GM18909 (cell line): ENCODE measurements at regions not wholly inside any gene's neighbourhood (a gene's known extent, or its start where the extent isn't known, plus 50 kb on each side); places are given as distances from the start of the nearest gene placed in this dataset.

Experiments
- ATAC-seq: cut with Tn5 transposase; IDR thresholded peaks from one replicate; pipeline ENCODE4 v1.9.1; 2021; ENCODE audit warnings: mild to moderate bottlenecking; ENCODE audit not compliant: unreplicated experiment, poor library complexity

DNA sequence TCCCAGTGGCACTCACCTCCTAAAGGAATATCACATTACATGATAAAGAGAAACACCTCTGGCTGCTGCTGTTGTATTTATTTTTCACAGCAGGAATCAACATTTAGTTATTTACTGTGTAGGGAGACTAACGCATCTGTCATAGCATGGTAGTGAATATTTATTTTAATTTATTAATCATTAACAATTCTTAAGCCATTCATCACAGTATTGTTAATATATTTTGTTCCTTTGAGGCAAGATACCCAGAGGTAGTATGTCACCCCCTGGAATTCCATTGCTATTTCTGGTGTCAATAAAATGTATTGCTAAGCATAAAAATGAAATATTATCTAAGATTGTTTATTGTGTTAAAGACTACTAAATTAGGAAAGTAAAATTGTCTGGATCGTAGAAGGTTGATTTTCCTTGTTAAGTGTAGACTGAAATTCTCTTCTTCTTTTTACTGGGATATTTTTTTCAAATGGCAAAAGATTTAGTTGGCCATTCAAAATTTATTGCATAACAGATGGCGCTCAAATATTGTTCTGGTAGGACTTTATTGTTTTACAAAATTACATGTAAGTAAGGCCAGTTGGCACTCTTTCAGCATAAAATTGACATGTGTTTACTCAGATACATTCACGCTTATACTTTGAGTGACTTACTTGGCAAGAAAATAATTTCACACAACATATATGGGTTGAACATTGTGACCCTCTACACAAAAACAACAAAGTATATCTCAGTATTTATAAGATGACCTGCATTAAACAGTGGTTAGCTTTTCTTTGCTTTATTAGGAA lies 1358.7 kb upstream of the SORCS1 start:
- no peak for ATAC-seq

DNA sequence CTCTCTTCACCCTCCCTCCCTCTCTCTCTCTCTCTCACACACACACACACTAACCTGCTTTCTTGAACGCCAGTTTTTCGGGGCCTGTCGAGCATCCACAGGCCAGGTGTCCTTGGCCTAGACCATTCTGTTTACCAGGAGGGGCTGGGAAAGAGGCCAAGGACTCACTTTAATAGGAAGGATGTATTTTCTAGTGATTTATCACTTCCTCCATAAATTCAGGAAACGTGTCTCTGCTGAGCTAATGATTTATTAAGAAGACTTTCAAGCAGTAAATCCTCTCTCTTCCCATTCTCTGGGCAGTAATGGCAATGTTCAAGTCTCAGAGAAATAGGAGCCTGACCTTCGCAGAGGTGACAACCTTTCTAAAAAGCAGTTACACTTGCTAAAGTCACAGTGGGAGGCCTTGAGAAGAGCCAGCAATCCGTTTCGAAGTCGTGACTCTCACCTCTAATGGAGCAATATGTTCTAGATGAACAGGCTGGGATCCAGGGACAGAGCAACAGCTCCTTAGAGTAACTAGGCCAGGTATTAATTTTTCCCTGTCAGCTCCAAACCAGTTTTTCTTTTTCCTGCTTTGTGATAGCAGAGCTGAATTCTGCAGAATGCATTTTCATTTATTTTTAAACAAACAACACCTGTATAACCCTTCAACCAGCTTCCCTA lies 1357.5 kb upstream of the SORCS1 start:
- no peak for ATAC-seq

DNA sequence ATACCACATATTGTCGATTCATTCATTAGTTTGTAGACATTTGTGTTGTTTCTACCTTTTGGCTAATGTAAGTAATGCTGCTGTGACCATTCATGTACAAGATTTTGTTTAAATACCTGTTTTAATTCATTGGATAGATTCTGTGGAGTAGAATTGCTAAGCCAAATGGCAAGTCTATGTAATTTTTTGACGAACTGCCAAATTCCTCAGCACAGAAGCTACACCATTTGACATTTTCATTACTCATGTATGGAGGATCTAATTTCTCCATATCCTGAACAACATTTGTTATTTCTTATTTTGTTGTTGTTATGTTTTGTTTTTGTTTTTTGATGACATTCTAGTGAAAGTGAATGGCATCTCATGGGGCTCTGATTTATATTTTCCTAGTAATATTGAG lies 1351.3 kb upstream of the SORCS1 start:
- no peak for ATAC-seq

DNA sequence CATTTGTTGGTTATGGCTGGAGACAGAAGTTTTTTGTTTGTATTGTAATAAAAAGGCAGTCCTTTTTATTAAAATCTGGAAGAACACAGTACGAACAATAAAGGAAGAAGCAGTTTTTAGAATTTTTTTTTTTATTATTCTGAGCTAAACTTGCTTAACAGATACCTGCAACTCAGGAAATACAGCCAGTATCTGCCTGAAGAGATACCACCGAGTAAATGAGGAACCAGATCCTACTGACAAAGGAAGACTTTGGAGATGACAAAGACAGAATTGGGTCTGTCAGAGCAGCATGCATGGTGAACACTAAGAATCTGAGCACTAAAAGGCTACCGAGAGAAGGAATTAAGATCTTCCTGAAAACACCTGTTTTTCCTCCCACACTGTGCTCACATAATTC lies 1335.9 kb upstream of the SORCS1 start:
- no peak for ATAC-seq

DNA sequence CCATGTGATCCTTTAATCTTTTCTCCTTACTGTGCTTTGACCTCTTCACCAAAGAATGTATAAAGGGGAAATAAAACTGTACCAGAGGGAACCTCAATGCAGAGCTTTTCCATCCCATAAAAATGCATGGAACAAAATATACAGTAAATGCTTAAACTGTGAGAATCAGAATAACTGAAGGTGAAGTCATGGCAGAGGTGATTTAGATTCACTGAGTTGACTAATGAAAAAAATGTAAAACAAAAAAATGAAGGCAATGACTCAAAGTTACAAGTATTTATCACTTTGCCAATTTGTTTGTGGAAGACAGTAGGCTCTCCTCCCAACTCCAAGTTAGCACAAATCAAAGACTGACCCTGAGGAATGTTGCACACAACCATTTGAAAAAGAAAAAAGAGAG lies 1331.6 kb upstream of the SORCS1 start:
- no peak for ATAC-seq

DNA sequence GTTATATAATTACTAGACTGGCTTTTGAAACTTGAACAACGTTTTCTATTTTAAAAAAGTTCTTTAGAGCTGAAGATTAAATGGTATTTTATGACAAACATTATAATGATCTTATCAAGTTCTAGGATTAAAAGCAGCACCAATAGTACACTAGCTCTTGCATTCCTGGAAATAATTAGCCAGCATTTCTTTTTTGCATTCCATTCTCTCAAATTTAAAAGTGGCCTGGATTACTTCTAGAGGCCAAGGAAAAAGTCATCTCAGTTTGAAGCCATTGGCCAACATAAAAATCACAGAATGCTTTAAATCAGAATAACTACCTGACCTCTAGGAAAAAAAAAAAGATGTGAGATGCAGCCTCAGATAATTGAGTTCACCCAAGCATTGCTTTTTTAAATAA lies 1326.4 kb upstream of the SORCS1 start:
- no peak for ATAC-seq

DNA sequence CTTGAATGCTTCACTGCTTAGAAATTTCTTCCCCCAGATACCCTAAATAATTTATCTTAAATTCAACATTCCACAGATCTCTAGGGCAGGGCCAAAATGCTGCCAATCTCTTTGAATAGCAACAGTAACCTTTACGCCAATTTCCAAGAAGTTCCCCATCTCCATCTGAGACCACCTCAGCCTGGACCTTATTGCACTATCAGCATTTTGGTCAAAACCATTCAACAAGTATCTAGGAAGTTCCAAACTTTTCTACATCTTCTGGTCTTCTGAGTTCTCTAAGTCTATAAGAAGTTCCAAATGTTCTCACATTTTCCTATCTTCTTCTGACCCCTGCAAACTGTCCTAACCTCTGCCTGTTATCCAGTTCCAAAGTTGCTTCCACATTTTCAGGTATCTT lies 1306.9 kb upstream of the SORCS1 start:
- no peak for ATAC-seq

DNA sequence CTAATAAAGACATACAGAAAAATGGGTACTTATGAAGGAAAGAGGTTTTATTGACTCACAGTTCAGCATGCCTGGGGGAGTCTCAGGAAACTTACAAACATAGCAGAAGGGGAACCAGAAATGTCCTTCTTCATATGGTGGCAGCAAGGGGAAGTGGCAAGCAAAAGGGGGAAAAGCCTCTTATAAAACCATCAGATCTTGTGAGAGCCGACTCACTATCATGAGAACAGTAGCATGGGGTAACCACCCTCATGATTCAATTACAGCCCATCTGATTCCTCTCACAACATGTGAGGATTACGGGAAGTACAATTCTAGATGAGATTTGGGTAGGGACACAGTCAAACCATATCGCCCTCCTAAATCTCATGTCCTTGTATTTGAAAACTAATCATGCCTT lies 1305.4 kb upstream of the SORCS1 start:
- ATAC-seq: no peak

DNA sequence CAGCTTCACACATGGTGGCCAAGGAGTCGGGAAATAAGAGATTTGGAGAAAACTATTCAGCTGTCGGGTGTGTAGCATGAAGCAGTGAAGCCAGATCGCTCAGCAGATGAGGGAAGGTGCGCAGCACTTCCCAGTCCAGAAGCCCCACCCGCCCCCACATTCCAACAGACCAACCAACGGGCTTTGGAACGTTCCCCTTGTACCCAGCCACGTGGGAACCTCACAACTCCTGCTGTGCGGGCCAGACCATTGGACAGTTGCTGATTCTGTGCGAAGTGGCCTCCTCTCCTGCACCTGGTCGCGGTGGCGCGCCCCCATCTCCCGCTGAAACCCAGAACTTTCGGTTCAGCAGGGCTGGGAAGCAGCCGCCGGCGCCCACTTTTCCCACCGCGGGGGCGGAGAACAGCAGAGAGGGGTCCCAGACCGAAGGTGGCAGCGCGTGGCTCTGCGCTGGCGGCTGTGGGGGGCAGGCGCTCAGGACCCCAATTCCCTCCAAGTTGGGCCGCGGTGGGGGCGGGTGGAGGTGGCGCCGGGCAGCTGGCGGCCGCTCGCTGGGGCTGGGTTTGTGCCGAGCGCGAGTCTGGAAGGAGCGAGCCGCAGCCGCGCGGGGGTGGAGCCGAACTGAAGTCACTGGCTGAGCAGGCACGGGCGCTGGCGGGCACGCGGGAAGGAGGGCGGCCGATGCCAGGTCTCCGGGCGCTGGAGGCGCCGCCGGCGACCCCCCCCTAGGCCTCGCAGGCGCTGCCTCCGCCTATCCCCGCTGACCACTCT lies 1301.5 kb upstream of the SORCS1 start:
- no peak for ATAC-seq

DNA sequence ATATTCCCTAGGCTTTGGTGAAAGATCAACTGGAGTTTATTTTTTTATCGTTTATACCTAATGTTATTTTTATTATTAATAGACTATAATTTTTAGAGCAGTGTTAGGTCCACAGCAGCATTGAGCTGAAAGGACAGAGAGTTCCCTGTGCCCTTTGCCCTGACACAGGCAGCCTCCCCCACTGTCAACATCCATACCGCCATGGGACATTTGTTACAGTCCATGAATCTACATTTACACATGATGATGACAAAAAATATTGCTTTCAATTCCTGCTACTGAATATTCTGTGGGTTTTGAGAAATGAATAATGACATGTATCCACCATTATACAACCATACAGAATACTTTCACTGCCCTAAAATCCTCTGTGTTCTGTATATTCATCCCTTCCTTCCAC lies 1297.5 kb upstream of the SORCS1 start:
- no peak for ATAC-seq

DNA sequence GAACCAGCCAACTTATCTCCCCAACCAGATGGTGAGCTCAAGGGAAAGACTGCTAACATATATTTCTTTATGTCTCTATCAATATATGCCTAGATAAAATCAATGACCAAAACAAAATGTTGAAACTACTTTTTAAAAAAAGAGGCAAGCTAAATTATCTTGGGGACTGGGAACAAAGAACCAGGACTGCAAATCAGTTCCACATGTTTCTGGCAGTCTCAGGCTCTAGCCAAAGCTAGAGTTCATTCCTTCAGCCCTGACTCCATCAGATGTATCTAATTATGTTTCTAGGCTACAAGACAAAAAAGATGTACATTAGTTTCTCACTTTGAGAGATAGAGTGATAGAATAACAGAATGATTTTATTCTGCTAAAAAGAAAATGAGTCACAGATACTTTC lies 1290.3 kb upstream of the SORCS1 start:
- ATAC-seq: no peak

DNA sequence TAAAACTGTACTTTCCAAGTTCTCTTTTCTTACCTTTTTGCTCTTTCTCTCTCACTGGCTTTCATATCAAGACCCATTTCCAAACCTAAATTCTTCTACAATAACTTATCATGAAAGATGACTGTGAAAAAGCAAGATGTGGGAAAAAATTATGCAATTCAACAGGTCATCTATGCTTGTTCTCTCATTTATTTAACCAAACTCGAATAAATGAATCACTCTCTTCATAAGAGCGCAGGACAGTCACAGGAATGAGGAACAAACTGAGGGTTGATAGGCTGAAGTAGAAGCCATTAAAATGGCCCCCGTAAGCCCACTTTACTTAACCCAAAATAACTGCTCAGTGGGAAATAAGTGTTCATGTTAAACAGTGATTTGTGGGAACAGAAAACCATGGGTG lies 1289.7 kb upstream of the SORCS1 start:
- ATAC-seq: no peak

DNA sequence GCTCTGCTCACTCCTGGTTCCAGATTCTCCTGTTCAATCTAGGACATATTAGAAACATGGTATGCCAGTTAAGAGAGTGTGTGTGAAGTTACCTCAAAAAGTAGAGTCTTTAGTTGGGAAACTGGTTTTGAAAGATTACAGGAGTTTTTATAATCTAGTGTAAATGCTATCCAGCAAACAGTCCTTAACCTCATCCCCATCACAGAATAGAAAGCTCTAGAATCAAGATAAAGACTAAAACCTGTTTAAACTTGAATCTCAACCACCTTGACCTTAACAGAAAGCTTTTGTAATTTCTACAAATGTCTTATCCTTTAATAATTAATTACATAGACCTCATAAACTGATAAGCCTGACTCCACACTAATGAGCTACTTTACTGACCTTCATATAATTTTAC lies 1288.7 kb upstream of the SORCS1 start:
- ATAC-seq: no peak

DNA sequence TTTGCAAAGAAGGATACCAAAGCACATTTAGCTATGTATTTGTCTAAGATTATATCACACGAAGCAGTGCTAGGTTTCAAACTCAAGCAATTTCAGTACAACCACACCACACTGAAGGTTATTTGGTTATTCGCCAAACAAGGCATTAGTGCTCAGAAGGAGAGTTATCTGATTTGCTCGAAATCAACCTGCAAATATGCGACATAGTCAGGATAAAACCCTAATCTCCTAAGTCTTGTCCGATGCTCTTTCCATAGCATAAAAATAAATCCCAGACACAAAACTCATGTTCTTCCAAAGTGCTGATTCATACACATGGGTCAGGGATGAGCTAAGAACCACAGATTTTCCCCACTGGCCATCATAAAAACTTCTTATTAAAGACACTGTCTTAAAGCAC lies 1288.0 kb upstream of the SORCS1 start:
- ATAC-seq: no peak

DNA sequence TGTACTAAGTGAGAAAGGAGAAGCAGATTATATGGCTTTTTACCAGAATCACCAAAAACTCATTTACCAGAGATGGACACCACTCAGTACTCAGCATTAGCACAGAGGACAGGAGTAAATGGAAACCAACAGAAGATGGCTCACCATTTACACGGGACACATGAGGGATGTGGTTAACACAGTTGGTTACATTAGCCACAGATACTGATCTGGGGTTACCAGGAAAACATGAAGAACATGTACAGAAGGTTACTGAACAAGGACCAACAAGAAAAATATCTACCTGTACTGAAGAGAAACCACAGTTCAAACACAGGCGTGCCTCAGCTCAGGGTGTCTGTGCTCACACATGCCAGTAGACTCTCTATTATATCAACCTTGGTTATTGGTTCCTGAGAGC lies 1285.8 kb upstream of the SORCS1 start:
- ATAC-seq: no peak

DNA sequence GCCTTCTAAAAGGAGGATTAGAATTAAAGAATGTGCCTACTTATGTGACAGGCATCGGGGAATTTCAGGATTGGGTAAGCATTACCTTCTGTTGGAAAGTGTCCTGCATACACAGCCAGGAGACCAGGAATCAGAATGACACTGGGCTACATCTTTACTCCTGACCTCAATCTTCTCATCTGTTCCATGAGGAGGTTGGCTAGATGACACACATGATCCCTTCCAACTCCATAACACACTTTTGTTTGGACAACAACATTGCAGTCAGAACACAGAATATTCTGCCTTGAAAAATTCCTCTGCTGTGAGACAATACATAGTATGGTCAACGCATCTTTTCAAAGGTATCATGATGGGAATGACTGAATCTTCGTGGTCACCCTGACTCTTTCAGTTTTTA lies 1281.2 kb upstream of the SORCS1 start:
- ATAC-seq: no peak

DNA sequence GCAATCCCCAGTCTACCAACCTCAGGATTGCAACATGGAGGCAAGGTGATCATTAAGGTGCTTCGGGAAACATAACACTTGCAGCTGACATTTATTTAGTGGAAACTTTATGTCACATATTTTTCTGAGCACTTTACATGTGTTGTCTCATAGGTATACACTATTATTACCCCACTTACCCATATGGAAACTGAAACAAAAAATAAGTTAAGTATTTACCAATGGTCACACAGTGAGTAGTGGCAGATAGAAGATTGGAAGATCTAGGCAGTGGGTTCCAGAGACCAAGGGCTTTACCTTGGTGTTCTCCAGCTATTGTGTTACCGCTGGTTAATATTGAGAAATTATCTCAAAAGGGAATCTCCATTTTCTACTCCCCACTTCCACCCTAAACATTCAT lies 1279.1 kb upstream of the SORCS1 start:
- ATAC-seq: peak; percentile 90

DNA sequence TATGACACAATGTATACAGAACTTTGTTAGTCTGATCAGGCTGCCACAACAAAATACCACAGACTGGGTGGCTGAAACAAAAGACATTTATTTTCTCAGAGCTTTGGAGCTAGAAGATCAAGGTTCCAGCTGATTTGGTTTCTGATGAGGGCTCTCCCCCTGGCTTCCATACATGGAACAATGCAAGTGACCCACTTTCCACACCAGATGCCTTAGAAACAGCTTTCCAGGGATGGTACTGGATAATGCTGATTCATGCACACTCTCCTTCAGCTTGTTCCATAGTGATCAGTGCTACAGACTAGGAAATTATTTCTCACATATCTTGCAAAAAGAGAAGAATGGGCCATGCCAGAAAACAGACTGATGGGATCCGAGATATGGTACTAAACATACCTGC lies 1274.9 kb upstream of the SORCS1 start:
- ATAC-seq: no peak

DNA sequence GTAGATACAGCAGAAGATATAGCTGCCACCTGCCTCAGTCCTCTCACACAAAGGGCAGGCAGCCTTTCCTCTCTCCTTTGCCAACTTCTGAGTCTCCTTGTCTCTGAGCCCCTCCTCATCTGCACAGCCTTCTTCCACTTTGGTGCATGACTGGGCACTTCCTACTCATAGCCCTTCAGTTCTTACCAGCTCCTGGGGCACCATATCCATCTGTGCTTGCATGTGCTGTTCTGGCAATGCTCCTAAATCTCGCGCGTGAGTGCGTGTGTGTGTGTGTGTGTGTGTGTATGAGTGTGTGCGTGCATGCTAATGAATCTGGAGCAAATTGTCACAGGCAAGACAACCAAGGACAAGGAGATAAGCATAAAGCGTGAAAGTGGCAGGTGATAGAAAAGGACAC lies 1271.6 kb upstream of the SORCS1 start:
- no peak for ATAC-seq

DNA sequence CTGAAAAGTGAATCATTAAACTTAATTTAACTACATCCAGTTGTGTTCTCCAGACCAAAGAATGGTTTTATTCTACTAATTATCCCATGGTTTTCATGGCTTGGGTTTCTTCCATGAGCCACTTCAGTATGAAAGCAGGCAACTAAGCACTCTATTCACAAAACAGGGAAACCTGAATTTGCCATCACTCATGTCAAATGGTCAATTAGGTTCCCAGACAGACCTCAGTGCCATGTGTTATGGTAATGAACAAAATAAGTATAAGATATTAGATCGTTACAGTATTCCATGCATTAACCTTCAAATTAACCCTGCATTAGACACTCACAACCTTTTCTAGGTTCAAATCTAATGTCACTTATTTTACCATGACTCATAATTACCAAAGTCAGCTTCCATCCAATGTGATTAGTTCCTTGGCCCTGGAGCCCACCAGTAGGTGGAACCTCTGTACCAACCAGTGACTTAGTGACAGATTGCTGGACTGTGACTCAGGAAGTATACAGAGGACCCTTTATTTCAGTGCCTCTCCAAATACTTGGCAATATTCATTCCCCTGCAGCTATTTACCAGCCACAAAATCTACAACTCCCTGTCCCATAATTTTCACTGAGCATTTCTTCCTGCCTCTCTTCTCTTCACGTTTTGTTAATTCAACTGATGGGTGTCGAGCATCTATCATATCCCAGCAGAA lies 1270.2 kb upstream of the SORCS1 start:
- ATAC-seq: no peak

DNA sequence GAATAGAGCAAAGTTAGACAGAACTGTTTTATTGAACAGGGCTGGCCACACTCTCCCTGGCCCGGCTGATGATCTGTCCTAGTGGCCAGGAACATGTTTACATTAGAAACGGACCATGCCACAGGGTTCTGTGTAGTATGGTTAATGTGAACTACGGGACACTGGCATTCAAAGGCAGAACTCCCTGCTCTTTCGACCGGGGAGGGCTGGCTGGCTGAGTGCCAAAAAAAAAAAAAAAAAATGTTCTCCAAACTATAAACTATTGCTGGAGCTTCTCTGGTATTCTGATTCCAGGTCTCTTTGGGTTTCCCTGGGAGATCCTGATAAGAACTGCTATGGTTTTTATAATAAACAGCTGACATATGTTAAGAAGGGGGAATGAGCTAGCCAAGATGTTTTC lies 1262.6 kb upstream of the SORCS1 start:
- no peak for ATAC-seq
